Osteoblast (primary cell): ENCODE measurements at regions not wholly inside any gene's neighbourhood (a gene's known extent, or its start where the extent isn't known, plus 50 kb on each side); places are given as distances from the start of the nearest gene placed in this dataset.

ENCODE experiments used
- DNase-seq: peaks from one replicate; pipeline ENCODE4 v3.0.0; 2011; ENCODE audit warnings: low spot score, mixed read lengths; ENCODE audit not compliant: insufficient read length; ENCODE audit errors: missing footprints
- H2AFZ ChIP-seq: 2 replicates; pipeline ENCODE4 v1.6.0; 2011; ENCODE audit warnings: mild to moderate bottlenecking, low read length
- H3K27ac ChIP-seq: 2 replicates; pipeline ENCODE4 v1.5.1; 2011; ENCODE audit warnings: mild to moderate bottlenecking, low read depth, low read length, moderate library complexity
- H3K27me3 ChIP-seq: 2 replicates; pipeline ENCODE4 v1.6.0; 2012; ENCODE audit warnings: mild to moderate bottlenecking, control low read depth, inconsistent platforms, low read length, moderate library complexity; ENCODE audit not compliant: insufficient read depth
- H3K36me3 ChIP-seq: 2 replicates; pipeline ENCODE4 v1.5.1; 2011; ENCODE audit warnings: mild to moderate bottlenecking, low read length, control low read depth, moderate library complexity; ENCODE audit not compliant: insufficient read depth
- H3K4me1 ChIP-seq: 2 replicates; pipeline ENCODE4 v1.5.1; 2011; ENCODE audit warnings: mild to moderate bottlenecking, low read length, control low read depth, moderate library complexity; ENCODE audit not compliant: insufficient read depth
- H3K4me2 ChIP-seq: 2 replicates; pipeline ENCODE4 v1.6.0; 2011; ENCODE audit warnings: mild to moderate bottlenecking, low read length; ENCODE audit not compliant: insufficient read depth
- H3K4me3 ChIP-seq: fragments of 200-600 bp; sonication (generic); 3 replicates; pipeline ENCODE4 v1.5.1; 2012; ENCODE audit warnings: mild to moderate bottlenecking, low read length, inconsistent platforms; ENCODE audit not compliant: insufficient read depth
- H3K79me2 ChIP-seq: 2 replicates; pipeline ENCODE4 v1.6.0; 2012; ENCODE audit warnings: mild to moderate bottlenecking, low read length, control low read depth, inconsistent platforms; ENCODE audit not compliant: insufficient read depth
- H3K9me3 ChIP-seq: 2 replicates; pipeline ENCODE4 v1.5.1; 2011; ENCODE audit warnings: low read depth, low read length, control low read depth
- H4K20me1 ChIP-seq: 2 replicates; pipeline ENCODE4 v1.6.0; 2012; ENCODE audit warnings: mild to moderate bottlenecking, low read length, control low read depth; ENCODE audit not compliant: insufficient read depth
- TF ChIP-seq, protein P1 (sequence below): IDR thresholded peaks from 2 replicates; pipeline ENCODE4 v1.5.1; 2011; ENCODE audit warnings: mild to moderate bottlenecking, low read depth, low read length, moderate library complexity; ENCODE audit errors: extremely low read depth

DNA sequence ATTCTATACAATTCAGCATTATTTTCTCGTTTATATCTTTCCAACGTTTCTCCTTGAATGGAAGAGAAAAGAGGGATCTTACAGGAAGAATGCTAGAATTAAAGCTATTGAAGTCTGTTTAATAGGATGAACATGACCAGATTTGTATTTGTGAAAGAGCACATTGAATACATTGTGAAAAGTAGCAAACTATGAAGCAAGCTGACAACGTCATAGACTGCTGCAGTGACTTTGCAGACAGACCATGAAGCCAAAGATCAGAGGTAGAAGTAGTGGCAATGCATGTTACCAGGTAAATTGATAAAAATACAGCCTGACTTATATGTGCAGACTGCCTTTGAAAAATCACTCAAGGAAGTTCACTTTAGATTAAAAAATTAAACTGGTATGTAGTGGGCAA is 146.1 kb downstream of the RASSF9 start:
- Histone ChIP-seq H3K9me3 (no peaks in the 10 kb centered on the region), H4K20me1 (no peaks in the 10 kb centered on the region), H3K4me1 (no peaks in the 10 kb centered on the region), H3K36me3 (no peaks in the 10 kb centered on the region), H3K4me3 (no peak overlapping the region), H3K27me3 (no peaks in the 10 kb centered on the region), H3K27ac (no peak overlapping the region), H2AFZ (no peak overlapping the region), H3K79me2 (no peaks in the 10 kb centered on the region), H3K4me2 (no peak overlapping the region)
- TF ChIP-seq, protein P1, sequence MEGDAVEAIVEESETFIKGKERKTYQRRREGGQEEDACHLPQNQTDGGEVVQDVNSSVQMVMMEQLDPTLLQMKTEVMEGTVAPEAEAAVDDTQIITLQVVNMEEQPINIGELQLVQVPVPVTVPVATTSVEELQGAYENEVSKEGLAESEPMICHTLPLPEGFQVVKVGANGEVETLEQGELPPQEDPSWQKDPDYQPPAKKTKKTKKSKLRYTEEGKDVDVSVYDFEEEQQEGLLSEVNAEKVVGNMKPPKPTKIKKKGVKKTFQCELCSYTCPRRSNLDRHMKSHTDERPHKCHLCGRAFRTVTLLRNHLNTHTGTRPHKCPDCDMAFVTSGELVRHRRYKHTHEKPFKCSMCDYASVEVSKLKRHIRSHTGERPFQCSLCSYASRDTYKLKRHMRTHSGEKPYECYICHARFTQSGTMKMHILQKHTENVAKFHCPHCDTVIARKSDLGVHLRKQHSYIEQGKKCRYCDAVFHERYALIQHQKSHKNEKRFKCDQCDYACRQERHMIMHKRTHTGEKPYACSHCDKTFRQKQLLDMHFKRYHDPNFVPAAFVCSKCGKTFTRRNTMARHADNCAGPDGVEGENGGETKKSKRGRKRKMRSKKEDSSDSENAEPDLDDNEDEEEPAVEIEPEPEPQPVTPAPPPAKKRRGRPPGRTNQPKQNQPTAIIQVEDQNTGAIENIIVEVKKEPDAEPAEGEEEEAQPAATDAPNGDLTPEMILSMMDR, result no peak
- no peak for DNase-seq

DNA sequence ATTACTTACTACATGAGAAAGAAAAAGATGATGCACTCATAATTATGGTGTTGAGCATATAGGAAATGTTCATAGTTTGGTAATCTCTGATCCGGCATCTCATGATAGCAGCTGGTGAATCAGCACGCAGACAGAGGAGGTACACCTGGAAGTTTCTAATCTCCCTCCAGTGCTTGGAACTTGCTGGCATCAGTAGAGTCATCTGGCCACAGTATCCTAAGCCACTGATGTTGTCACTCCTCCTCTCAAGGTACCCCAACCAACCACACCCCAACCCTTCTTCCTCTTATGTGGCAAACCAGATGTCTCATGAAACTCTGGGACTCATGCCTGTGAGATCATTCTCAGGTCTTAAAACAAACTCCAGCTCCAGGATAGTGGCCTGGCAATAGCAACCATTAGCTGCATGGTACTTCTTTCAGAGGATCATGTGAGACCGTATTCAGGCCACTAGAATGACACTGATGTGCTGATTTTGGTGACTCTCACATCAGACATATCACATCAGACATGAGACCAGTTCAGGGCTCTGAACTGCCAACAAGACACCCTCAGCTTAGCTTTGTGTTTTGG is 143.0 kb downstream of the RASSF9 start:
- Histone ChIP-seq H2AFZ (no peak overlapping the region), H3K4me3 (no peak overlapping the region), H3K4me1 (no peaks in the 10 kb centered on the region), H3K27me3 (no peaks in the 10 kb centered on the region), H3K79me2 (no peaks in the 10 kb centered on the region), H3K4me2 (no peak overlapping the region), H4K20me1 (no peaks in the 10 kb centered on the region), H3K9me3 (no peaks in the 10 kb centered on the region), H3K27ac (no peak overlapping the region), H3K36me3 (no peaks in the 10 kb centered on the region)
- TF ChIP-seq, protein P1, result no peak
- no peak for DNase-seq

DNA sequence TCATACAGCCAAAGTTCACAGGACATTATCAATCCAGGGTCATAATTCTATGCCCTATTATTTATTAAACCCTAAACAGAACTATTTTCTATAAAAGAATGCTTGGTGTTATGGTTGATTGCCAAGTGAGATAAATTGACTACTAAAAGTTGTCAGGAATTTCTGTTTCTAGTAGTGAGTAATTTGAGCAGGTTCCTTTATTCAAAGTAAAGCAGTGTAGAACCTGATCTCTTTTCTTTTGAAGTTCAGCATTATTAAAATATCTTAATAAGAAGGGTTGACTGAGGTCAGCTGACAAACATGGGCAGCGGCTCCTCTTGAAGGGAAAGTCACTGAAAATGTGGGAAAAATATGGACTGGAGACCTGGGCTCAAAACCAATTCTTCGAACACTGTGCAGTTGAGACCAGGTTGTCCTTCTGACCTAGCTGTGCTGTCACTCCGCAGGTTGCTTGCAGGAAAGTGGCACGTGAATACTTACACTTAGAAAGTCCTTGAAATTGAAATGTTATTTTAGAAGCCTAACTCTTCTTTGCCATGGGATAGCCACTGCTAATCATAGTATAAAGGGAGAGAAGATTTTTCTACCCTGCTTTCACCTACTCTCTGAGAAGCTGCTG is 141.0 kb downstream of the RASSF9 start:
- TF ChIP-seq, protein P1, result no peak
- DNase-seq, result no peak
- no peak overlapping the region for H2AFZ ChIP-seq

DNA sequence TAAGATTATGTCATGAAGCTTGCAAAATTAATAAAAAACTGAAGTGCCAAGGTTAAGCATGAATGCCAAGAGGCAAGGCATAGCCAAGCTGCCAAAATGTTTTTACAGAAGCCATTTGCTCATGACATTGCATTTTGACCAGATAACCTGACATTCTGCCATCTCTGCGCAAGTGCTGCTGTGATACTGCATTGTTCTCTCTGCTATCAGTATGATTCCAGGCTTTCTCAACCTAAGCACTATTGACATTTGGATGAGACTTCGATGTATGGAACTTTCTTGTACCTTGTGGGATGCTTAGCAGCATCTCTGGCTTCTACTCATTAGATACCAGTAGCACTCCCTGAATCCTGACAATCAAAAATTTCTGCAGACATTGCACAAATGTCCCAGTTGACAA is 139.2 kb downstream of the RASSF9 start:
- H3K79me2 ChIP-seq, result no peaks in the 10 kb centered on the region
- H2AFZ ChIP-seq, result no peak overlapping the region
- H3K4me1 ChIP-seq, result no peaks in the 10 kb centered on the region
- no peaks in the 10 kb centered on the region for H3K9me3 ChIP-seq
- H4K20me1 ChIP-seq, result no peaks in the 10 kb centered on the region
- no peak for DNase-seq
- TF ChIP-seq, protein P1, result no peak
- H3K4me3 ChIP-seq, result no peak overlapping the region
- H3K27ac ChIP-seq, result no peak overlapping the region
- H3K4me2 ChIP-seq, result no peak overlapping the region
- no peaks in the 10 kb centered on the region for H3K36me3 ChIP-seq
- no peaks in the 10 kb centered on the region for H3K27me3 ChIP-seq

More for the DNA sequence above, 141.0 kb downstream of the RASSF9 start:
- H3K27me3 ChIP-seq, result no peaks in the 10 kb centered on the region
- H4K20me1 ChIP-seq, result no peaks in the 10 kb centered on the region
- H3K4me1 ChIP-seq, result no peaks in the 10 kb centered on the region
- no peaks in the 10 kb centered on the region for H3K36me3 ChIP-seq
- no peaks in the 10 kb centered on the region for H3K79me2 ChIP-seq
- H3K27ac ChIP-seq, result no peak overlapping the region
- no peak overlapping the region for H3K4me2 ChIP-seq
- no peak overlapping the region for H3K4me3 ChIP-seq
- no peaks in the 10 kb centered on the region for H3K9me3 ChIP-seq
